BE2C (cell line): ENCODE measurements at regions not wholly inside any gene's neighbourhood (a gene's known extent, or its start where the extent isn't known, plus 50 kb on each side); places are given as distances from the start of the nearest gene placed in this dataset.
A peak's percentile ranks its signal among the peaks of the same experiment; 100 is the strongest.
"Not testable (repeated sequence)": the region's sequence is repeated elsewhere in the genome, so short reads cannot be mapped to it uniquely, and the experiment has no call there.

ENCODE experiments used
- DNase-seq: peaks from one replicate; pipeline ENCODE4 v3.0.0-alpha.2; 2020
- H3K27me3 ChIP-seq: fragments of 250-450 bp; sonication (Bioruptor Pico); 2 replicates; pipeline ENCODE4 v1.5.1; 2020; ENCODE audit warnings: mild to moderate bottlenecking
- H3K36me3 ChIP-seq: fragments of 250-450 bp; sonication (Bioruptor Pico); 2 replicates; pipeline ENCODE4 v1.5.1; 2020; ENCODE audit warnings: mild to moderate bottlenecking
- H3K4me1 ChIP-seq: fragments of 250-450 bp; sonication (Bioruptor Pico); 2 replicates; pipeline ENCODE4 v1.5.1; 2020
- H3K4me3 ChIP-seq: 2 replicates; pipeline ENCODE4 v1.5.1; 2011; ENCODE audit warnings: low read depth, low read length
- H3K9me3 ChIP-seq: fragments of 250-450 bp; sonication (Bioruptor Pico); 2 replicates; pipeline ENCODE4 v1.5.1; 2020
- TF ChIP-seq, protein P1 (sequence below): IDR thresholded peaks from 2 replicates; pipeline ENCODE4 v1.5.1; 2012; ENCODE audit warnings: mild to moderate bottlenecking, low read depth, low read length

DNA sequence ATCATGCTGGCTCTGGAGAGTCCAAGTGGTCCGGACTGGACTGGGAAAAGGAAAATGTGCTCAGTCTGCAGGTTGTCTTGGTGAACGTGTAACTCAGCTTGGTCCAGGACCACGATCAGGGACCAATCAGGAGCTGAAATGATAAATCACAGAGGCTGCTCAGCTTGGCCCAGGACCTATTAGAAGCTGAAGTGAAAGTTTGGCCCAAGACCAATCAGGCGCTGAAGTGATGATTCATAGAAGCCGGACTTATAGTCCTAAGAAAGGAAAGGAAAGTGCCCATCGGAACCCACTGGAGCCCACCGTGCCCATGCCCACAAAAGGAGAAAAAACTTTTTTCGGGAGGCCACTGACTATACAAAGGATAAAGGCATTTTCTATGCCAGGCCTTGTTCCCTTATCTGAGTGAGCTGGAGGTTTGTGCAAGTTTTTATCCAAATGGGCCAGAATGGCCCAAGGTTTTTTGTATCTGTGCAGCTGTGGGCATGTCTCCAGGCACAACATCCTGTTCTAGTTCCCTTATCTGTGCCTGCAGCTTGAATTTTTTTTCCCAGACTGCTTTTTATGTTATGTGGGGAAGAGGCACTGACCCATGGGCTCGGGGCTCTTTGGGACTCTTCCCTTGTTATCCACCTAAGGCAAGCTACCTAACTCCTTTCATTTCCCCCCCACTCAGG, 194.4 kb downstream of the FAM133A start:
- H3K36me3 ChIP-seq: no peaks in the 10 kb centered on the region
- DNase-seq: no peak
- TF ChIP-seq, protein P1, sequence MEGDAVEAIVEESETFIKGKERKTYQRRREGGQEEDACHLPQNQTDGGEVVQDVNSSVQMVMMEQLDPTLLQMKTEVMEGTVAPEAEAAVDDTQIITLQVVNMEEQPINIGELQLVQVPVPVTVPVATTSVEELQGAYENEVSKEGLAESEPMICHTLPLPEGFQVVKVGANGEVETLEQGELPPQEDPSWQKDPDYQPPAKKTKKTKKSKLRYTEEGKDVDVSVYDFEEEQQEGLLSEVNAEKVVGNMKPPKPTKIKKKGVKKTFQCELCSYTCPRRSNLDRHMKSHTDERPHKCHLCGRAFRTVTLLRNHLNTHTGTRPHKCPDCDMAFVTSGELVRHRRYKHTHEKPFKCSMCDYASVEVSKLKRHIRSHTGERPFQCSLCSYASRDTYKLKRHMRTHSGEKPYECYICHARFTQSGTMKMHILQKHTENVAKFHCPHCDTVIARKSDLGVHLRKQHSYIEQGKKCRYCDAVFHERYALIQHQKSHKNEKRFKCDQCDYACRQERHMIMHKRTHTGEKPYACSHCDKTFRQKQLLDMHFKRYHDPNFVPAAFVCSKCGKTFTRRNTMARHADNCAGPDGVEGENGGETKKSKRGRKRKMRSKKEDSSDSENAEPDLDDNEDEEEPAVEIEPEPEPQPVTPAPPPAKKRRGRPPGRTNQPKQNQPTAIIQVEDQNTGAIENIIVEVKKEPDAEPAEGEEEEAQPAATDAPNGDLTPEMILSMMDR: no peak
- no peaks in the 10 kb centered on the region for H3K27me3 ChIP-seq
- H3K9me3 ChIP-seq: no peaks in the 10 kb centered on the region
- no peaks in the 10 kb centered on the region for H3K4me1 ChIP-seq
- H3K4me3 ChIP-seq: no peak overlapping the region

DNA sequence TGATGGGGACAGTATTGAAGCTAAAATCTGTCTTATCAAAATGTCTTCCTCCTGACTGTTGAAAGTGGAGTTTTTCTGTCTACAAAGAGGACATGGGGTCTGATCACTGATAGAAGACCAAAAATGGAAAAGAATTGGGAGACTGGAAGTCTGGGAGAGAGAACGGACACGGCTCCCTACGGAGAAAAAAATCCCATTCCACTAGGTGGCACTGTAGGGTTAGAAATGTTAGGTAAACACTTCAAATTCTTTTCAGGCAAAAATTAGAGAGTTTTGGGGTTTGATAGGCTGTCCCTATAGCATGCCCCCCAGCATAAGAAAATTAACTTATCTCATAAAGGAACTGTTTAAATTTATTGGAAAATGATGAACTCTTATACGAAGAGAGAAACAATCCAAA, 200.5 kb downstream of the FAM133A start:
- DNase-seq: peak; percentile 3
- H3K9me3 ChIP-seq: no peaks in the 10 kb centered on the region
- no peaks in the 10 kb centered on the region for H3K27me3 ChIP-seq
- TF ChIP-seq, protein P1: peak; percentile 42
- no peaks in the 10 kb centered on the region for H3K4me1 ChIP-seq
- no peaks in the 10 kb centered on the region for H3K36me3 ChIP-seq
- H3K4me3 ChIP-seq: no peak overlapping the region

DNA sequence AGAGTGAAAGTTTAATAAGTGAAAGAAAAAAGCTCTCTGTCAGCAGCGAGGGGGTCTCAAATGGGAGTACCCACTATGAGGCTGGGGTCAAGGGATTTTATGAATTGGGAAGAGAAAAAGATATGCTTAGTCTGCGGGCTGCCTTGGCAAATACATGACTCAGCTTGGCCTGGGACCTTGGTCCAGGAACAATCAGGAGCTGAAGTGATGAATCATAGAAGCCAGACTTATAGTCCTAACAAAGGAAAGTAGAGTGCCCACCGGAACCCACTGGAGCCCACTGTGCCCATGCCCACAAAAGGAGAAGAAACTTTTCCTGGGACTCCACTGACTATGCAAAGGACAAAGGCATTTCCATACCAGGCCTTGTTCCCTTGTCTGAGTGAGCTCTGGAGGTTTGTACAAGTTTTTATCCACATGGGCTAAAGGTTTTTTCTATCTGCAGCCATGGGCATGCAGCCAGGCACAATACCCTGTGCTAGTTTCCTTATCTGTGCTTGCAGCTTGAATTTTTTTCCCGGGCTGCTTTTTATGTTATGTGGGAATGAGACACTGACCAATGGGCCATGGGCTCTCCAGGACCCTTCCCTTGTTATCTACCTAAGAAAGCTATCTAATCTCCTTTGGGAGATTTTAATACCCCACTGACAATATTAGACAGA, 201.7 kb downstream of the FAM133A start:
- Histone ChIP-seq H3K4me3 (no peak overlapping the region), H3K36me3 (no peaks in the 10 kb centered on the region), H3K4me1 (no peaks in the 10 kb centered on the region), H3K27me3 (no peaks in the 10 kb centered on the region), H3K9me3 (no peaks in the 10 kb centered on the region)
- TF ChIP-seq, protein P1: no peak
- no peak for DNase-seq

DNA sequence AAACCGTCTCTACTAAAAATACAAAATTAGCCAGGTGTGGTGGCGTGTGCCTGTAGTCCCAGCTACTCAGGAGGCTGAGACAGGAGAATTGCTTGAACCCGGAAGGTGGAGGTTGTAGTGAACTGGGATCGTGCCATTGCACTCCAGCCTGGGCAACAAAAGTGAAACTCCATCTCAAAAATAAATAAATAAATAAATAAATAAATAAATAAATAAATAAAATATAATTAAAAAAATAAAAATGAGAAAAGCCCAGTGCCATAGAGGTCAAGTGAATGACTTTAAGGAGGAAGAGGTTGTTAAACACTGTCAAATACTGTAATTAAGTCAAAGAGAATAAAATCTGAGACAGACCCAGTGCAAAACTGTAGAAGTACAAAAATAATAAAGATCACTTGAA, 247.0 kb downstream of the FAM133A start:
- H3K27me3 ChIP-seq: not testable (repeated sequence)

DNA sequence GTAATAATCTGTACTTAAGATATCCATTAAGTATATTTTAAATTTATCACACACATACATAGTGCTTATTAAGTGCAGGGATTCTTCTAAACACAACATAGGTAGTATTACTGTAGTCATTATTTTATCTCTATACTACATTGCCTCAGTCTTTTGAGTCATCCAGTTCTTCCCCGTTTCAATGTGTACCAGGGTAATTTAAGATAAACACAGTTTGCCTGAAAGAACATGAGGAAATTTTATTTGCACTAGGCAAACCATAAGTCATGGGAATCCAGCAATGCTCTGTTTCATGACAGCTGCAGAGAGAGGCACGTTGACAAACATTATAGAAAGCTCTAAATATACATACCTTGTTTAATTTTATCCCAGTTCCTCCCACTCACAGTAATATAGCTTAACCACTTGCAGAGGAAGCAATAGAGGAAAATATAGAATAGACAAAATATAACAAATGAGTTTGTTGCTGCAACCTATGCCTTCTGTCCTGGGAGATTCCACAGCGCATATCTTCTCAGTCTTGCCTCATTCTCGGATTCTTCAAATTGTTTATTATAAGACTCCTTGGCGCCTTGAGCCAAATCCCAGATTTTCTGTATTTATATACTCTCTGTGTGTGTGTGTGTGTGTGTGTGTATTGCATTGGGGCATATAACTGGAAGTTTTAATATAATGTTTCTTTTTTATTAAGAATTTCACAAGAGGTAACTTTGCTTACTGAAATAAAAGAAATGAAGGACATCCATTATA, 258.6 kb downstream of the FAM133A start:
- Histone ChIP-seq H3K4me3 (no peak overlapping the region), H3K4me1 (no peaks in the 10 kb centered on the region), H3K36me3 (no peaks in the 10 kb centered on the region), H3K9me3 (no peaks in the 10 kb centered on the region), H3K27me3 (no peaks in the 10 kb centered on the region)
- TF ChIP-seq, protein P1: no peak
- no peak for DNase-seq

More for the DNA sequence above, 247.0 kb downstream of the FAM133A start:
- not testable (repeated sequence) for H3K4me1 ChIP-seq, DNase-seq, H3K4me3 ChIP-seq, H3K36me3 ChIP-seq, H3K9me3 ChIP-seq

DNA sequence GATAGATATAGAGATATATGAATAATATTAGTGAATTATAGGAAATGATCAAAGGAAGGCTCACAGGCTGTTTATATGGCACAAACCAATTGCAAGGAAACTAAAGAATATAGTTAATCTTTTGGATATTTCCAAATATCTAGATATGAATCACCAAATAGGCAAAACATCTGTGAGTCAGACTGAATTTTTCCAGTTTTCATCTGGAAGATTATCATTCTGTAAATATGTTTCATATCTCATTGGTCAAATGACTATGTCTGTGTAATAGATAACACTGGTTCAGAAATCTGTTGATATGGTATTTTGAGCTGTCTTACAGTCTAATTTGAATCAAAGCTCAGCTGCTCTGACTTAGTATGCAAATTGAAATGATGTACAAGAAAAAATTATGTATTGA, 303.6 kb downstream of the FAM133A start:
- Histone ChIP-seq H3K9me3 (no peaks in the 10 kb centered on the region), H3K4me3 (no peak overlapping the region), H3K36me3 (no peaks in the 10 kb centered on the region), H3K4me1 (no peaks in the 10 kb centered on the region), H3K27me3 (no peaks in the 10 kb centered on the region)
- no peak for DNase-seq
- TF ChIP-seq, protein P1: no peak
